ENCODE measurements at regions not wholly inside any gene's neighbourhood (a gene's known extent, or its start where the extent isn't known, plus 50 kb on each side); places are given as distances from the start of the nearest gene placed in this dataset.

DNA sequence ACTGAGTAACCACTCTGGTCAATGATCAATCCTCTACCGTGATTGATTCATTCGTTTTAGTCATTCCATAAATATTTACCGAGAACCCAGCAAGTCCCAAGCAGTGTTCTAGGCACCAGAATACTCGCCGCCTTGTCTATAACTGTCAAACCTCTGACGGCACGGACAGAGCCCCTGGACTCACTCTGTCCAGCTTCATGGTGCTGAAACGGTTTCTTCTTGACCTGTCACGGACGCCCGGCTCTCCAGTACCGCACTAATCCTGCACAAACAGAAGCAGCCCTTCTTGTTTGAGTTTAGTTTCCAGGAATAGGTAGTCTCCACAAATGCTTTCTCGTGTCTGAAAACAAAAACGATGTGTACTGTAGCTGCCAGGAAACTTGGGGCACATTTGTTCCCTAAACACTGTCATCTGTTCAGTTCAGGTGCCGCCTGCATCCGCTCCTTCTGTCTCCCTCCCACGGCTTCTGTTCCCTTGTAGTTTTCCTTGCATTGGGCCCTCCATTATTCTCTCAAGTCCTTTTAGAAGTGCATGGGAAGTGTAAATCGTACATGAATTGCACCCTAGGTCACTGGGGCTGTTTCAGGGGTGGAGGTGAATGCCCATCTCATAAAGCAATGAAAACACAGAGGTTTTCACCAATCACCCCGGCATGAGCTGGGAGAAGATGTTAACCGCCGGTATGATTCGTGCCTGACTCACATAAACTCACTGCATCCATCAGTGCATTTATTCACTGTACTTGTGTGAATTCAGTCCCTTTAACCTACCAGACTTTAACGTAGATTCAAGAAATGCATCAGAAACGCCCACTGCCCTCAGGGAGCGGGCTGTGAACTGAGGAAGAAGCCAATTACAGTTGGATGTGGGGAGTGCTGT, 209.3 kb upstream of the CDH4 start:
- TF ChIP-seq, protein P1, sequence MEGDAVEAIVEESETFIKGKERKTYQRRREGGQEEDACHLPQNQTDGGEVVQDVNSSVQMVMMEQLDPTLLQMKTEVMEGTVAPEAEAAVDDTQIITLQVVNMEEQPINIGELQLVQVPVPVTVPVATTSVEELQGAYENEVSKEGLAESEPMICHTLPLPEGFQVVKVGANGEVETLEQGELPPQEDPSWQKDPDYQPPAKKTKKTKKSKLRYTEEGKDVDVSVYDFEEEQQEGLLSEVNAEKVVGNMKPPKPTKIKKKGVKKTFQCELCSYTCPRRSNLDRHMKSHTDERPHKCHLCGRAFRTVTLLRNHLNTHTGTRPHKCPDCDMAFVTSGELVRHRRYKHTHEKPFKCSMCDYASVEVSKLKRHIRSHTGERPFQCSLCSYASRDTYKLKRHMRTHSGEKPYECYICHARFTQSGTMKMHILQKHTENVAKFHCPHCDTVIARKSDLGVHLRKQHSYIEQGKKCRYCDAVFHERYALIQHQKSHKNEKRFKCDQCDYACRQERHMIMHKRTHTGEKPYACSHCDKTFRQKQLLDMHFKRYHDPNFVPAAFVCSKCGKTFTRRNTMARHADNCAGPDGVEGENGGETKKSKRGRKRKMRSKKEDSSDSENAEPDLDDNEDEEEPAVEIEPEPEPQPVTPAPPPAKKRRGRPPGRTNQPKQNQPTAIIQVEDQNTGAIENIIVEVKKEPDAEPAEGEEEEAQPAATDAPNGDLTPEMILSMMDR (conservative IDR thresholded peaks at IDR 0.05; ENCODE audit: low read length): no peak
- TF ChIP-seq EZH2phosphoT487 (IDR thresholded peaks at IDR 0.05; ENCODE audit: borderline replicate concordance, low read depth, low read length): no peak

All from OCI-LY7 (cell line).